ENCODE measurements at regions not wholly inside any gene's neighbourhood (a gene's known extent, or its start where the extent isn't known, plus 50 kb on each side); places are given as distances from the start of the nearest gene placed in this dataset.

- H3K4me3 ChIP-seq (ENCODE audit: low read length in 2 of 2), result no peak overlapping the region
- intact Hi-C loops (cut with micrococcal nuclease), result no loop called here
- no peaks in the 10 kb centered on the region for H3K27me3 ChIP-seq (ENCODE audit: insufficient read depth, low read length)
- H3K36me3 Mint-ChIP-seq, result peaks cover 0 to 3% of the 10 kb centered on the region in 2 donors
- no peaks in the 10 kb centered on the region for H3K9me3 Mint-ChIP-seq
- peaks cover 0 to 14% (median 2%) of the 10 kb centered on the region in 4 donors for H3K4me1 Mint-ChIP-seq
- peak overlapping the region in 4 of 7 donors; percentile 53 to 93 (median 92) for H3K27ac Mint-ChIP-seq
- H3K4me3 Mint-ChIP-seq, result peak overlapping the region in 6 of 8 donors; percentile 95 to 99 (median 98)
- ChIA-PET CTCF (ENCODE audit: partially characterized antibody) (no interaction called here), POLR2A (ENCODE audit: partially characterized antibody) (no interaction called here)
- no peaks in the 10 kb centered on the region for H3K27me3 Mint-ChIP-seq
- H3K9me3 ChIP-seq (ENCODE audit: control insufficient read depth in 1 of 2, low read length in 2 of 2), result no peaks in the 10 kb centered on the region
- no peak for DNase-seq
- no peaks in the 10 kb centered on the region for H3K4me1 ChIP-seq (ENCODE audit: insufficient read depth, low read length)
- no peaks in the 10 kb centered on the region for H3K36me3 ChIP-seq (ENCODE audit: insufficient read depth, low read length)
- H3K27ac ChIP-seq (ENCODE audit: low read depth, low read length), result no peak overlapping the region
Measured at GRCh38 chrX:131791608-131792355, 231.3 kb upstream of the STK26 start.

GRCh38 chrX:131792356-131792749 is 230.7 kb upstream of the STK26 start:
- Histone ChIP-seq H3K4me1 (ENCODE audit: insufficient read depth, low read length) (no peaks in the 10 kb centered on the region), H3K27me3 (ENCODE audit: insufficient read depth, low read length) (no peaks in the 10 kb centered on the region), H3K4me3 (ENCODE audit: low read length in 2 of 2) (no peak overlapping the region), H3K36me3 (ENCODE audit: insufficient read depth, low read length) (no peaks in the 10 kb centered on the region), H3K27ac (ENCODE audit: low read depth, low read length) (no peak overlapping the region), H3K9me3 (ENCODE audit: control insufficient read depth in 1 of 2, low read length in 2 of 2) (no peaks in the 10 kb centered on the region)
- intact Hi-C loops (cut with micrococcal nuclease), result no loop called here
- H3K27me3 Mint-ChIP-seq, result no peaks in the 10 kb centered on the region
- CTCF ChIA-PET (ENCODE audit: partially characterized antibody), result no interaction called here
- peak overlapping the region in 6 of 8 donors; percentile 95 to 99 (median 98) for H3K4me3 Mint-ChIP-seq
- peak overlapping the region in 5 of 7 donors; percentile 90 to 95 (median 92) for H3K27ac Mint-ChIP-seq
- peak in 4 of 5 donors; percentile 88 to 93 (median 92) for DNase-seq
- peaks cover 0 to 3% of the 10 kb centered on the region in 2 donors for H3K36me3 Mint-ChIP-seq
- peaks cover 0 to 14% (median 2%) of the 10 kb centered on the region in 4 donors for H3K4me1 Mint-ChIP-seq
- POLR2A ChIA-PET (ENCODE audit: partially characterized antibody), result no interaction called here
- no peaks in the 10 kb centered on the region for H3K9me3 Mint-ChIP-seq

- no peaks in the 10 kb centered on the region for H3K9me3 ChIP-seq (ENCODE audit: control insufficient read depth in 1 of 2, low read length in 2 of 2)
- H3K27me3 Mint-ChIP-seq, result no peaks in the 10 kb centered on the region
- H3K4me1 ChIP-seq (ENCODE audit: insufficient read depth, low read length), result no peaks in the 10 kb centered on the region
- peak overlapping the region; percentile 15 for H3K27ac ChIP-seq (ENCODE audit: low read depth, low read length)
- H3K36me3 Mint-ChIP-seq, result peaks cover 0 to 3% of the 10 kb centered on the region in 2 donors
- POLR2A ChIA-PET (ENCODE audit: partially characterized antibody), result no interaction called here
- no peaks in the 10 kb centered on the region for H3K9me3 Mint-ChIP-seq
- CTCF ChIA-PET (ENCODE audit: partially characterized antibody), result no interaction called here
- H3K4me3 ChIP-seq (ENCODE audit: low read length in 2 of 2), result no peak overlapping the region
- H3K27ac Mint-ChIP-seq, result peak overlapping the region in 5 of 7 donors; percentile 90 to 95 (median 92)
- H3K36me3 ChIP-seq (ENCODE audit: insufficient read depth, low read length), result no peaks in the 10 kb centered on the region
- peak overlapping the region in 6 of 8 donors; percentile 95 to 99 (median 98) for H3K4me3 Mint-ChIP-seq
- peaks cover 0 to 14% (median 2%) of the 10 kb centered on the region in 4 donors for H3K4me1 Mint-ChIP-seq
- H3K27me3 ChIP-seq (ENCODE audit: insufficient read depth, low read length), result no peaks in the 10 kb centered on the region
- intact Hi-C loops (cut with micrococcal nuclease), result no loop called here
- DNase-seq, result peak in 4 of 5 donors; percentile 89 to 92 (median 90)
Measured at GRCh38 chrX:131792789-131793462, 230.2 kb upstream of the STK26 start.

GRCh38 chrX:131795442-131796229 is 227.5 kb upstream of the STK26 start:
- H3K27me3 Mint-ChIP-seq, result no peaks in the 10 kb centered on the region
- CTCF ChIA-PET (ENCODE audit: partially characterized antibody), result no interaction called here
- H3K9me3 Mint-ChIP-seq, result no peaks in the 10 kb centered on the region

GRCh38 chrX:131801066-131801465 is 222.0 kb upstream of the STK26 start:
- peak overlapping the region in 1 of 7 donors; percentile 32 for H3K27ac Mint-ChIP-seq
- Histone ChIP-seq H3K4me1 (ENCODE audit: insufficient read depth, low read length) (no peaks in the 10 kb centered on the region), H3K27ac (ENCODE audit: low read depth, low read length) (no peak overlapping the region), H3K9me3 (ENCODE audit: control insufficient read depth in 1 of 2, low read length in 2 of 2) (no peaks in the 10 kb centered on the region), H3K36me3 (ENCODE audit: insufficient read depth, low read length) (no peaks in the 10 kb centered on the region), H3K4me3 (ENCODE audit: low read length in 2 of 2) (no peak overlapping the region), H3K27me3 (ENCODE audit: insufficient read depth, low read length) (no peaks in the 10 kb centered on the region)
- H3K4me1 Mint-ChIP-seq, result peaks cover 0 to 17% (median 2%) of the 10 kb centered on the region in 4 donors
- no peak for DNase-seq
- ChIA-PET POLR2A (ENCODE audit: partially characterized antibody) (no interaction called here), CTCF (ENCODE audit: partially characterized antibody) (no interaction called here)
- intact Hi-C loops (cut with micrococcal nuclease), result no loop called here
- H3K36me3 Mint-ChIP-seq, result no peaks in the 10 kb centered on the region
- H3K27me3 Mint-ChIP-seq, result no peaks in the 10 kb centered on the region
- H3K9me3 Mint-ChIP-seq, result no peaks in the 10 kb centered on the region
- no peak overlapping the region for H3K4me3 Mint-ChIP-seq

More at GRCh38 chrX:131795442-131796229, 227.5 kb upstream of the STK26 start:
- intact Hi-C loops (cut with micrococcal nuclease), result no loop called here
- no peaks in the 10 kb centered on the region for H3K36me3 ChIP-seq (ENCODE audit: insufficient read depth, low read length)
- DNase-seq, result no peak
- no peaks in the 10 kb centered on the region for H3K9me3 ChIP-seq (ENCODE audit: control insufficient read depth in 1 of 2, low read length in 2 of 2)
- POLR2A ChIA-PET (ENCODE audit: partially characterized antibody), result no interaction called here
- no peaks in the 10 kb centered on the region for H3K27me3 ChIP-seq (ENCODE audit: insufficient read depth, low read length)
- no peak overlapping the region for H3K4me3 ChIP-seq (ENCODE audit: low read length in 2 of 2)
- Mint-ChIP-seq H3K27ac (no peak overlapping the region), H3K4me1 (peaks cover 0 to 14% (median 2%) of the 10 kb centered on the region in 4 donors), H3K4me3 (peak overlapping the region in 1 of 8 donors; percentile 39), H3K36me3 (peaks cover 0 to 3% of the 10 kb centered on the region in 2 donors)
- no peak overlapping the region for H3K27ac ChIP-seq (ENCODE audit: low read depth, low read length)
- no peaks in the 10 kb centered on the region for H3K4me1 ChIP-seq (ENCODE audit: insufficient read depth, low read length)

GRCh38 chrX:131801911-131802310 is 221.2 kb upstream of the STK26 start:
- Histone ChIP-seq H3K27ac (ENCODE audit: low read depth, low read length) (no peak overlapping the region), H3K4me1 (ENCODE audit: insufficient read depth, low read length) (no peaks in the 10 kb centered on the region), H3K9me3 (ENCODE audit: control insufficient read depth in 1 of 2, low read length in 2 of 2) (no peaks in the 10 kb centered on the region), H3K4me3 (ENCODE audit: low read length in 2 of 2) (no peak overlapping the region), H3K27me3 (ENCODE audit: insufficient read depth, low read length) (no peaks in the 10 kb centered on the region), H3K36me3 (ENCODE audit: insufficient read depth, low read length) (no peaks in the 10 kb centered on the region)
- Mint-ChIP-seq H3K27ac (no peak overlapping the region), H3K9me3 (no peaks in the 10 kb centered on the region), H3K4me1 (peaks cover 0 to 17% (median 2%) of the 10 kb centered on the region in 4 donors), H3K4me3 (no peak overlapping the region), H3K27me3 (no peaks in the 10 kb centered on the region), H3K36me3 (no peaks in the 10 kb centered on the region)
- no peak for DNase-seq
- POLR2A ChIA-PET (ENCODE audit: partially characterized antibody), result no interaction called here
- intact Hi-C loops (cut with micrococcal nuclease), result loop anchor here (2.0 kb wide), 1 partner anchor 825 kb away; no protein-coding TSS in a partner anchor
- CTCF ChIA-PET (ENCODE audit: partially characterized antibody), result no interaction called here

All from CD4-positive, alpha-beta memory T cell (primary cell).